HCT116 (cell line): ENCODE measurements at regions not wholly inside any gene's neighbourhood (a gene's known extent, or its start where the extent isn't known, plus 50 kb on each side); places are given as distances from the start of the nearest gene placed in this dataset.

Source experiments
- ATAC-seq: fragments of 200-7000 bp; cut with Tn5 transposase; 2 replicates; pipeline ENCODE4 v1.9.1; 2020; ENCODE audit warnings: mild to moderate bottlenecking, moderate library complexity
- BruUV-seq: library from RNA; stranded (reverse); fragments of 400-500 nt; replicated peaks from 2 replicates; lab custom pipeline; 2021; lab: Mats Ljungman, UMichigan
- CTCF ChIA-PET: fragments of 300-600 bp; sonication (Branson Sonifier 250); formaldehyde crosslinking; loops from one replicate; lab custom pipeline; 2021; ENCODE audit warnings: antibody characterized with exemption; lab: Charles Lee
- POLR2A ChIA-PET: fragments of 300-600, 350-600 bp; sonication (Branson Sonifier 250); formaldehyde crosslinking; loops from one replicate; lab custom pipeline; 2021; ENCODE audit warnings: antibody characterized with exemption; lab: Charles Lee
- RAD21 ChIA-PET, 2 experiments: fragments of 300-600 bp; sonication (Branson Sonifier 250); formaldehyde crosslinking; loops; one replicate each; lab custom pipeline; 2023; ENCODE audit warnings: low total read pairs in 2 of 2; ENCODE audit not compliant: uncharacterized antibody in 2 of 2, unreplicated experiment in 2 of 2, low non-redundant PET in 1 of 2; lab: Charles Lee
- DNase-seq: peaks from one replicate; pipeline ENCODE4 v3.0.0-alpha.2; 2010; ENCODE audit warnings: low read depth, low spot score
- H2AFZ ChIP-seq: fragments of 200-600 bp; shearing (Covaris generic), sonication (generic); 2 replicates; pipeline ENCODE4 v1.6.1; 2017; ENCODE audit warnings: low read depth, mixed run types, mixed read lengths, antibody characterized with exemption, low read length; ENCODE audit not compliant: poor library complexity, severe bottlenecking
- H3K27ac ChIP-seq: 2 replicates; pipeline ENCODE4 v1.5.1; 2012; ENCODE audit warnings: low read depth, low read length
- H3K27me3 ChIP-seq: fragments of 200-600 bp; sonication (generic); 2 replicates; pipeline ENCODE4 v1.6.1; 2016; ENCODE audit warnings: mixed run types, low read length, mixed read lengths; ENCODE audit not compliant: insufficient read depth
- H3K36me3 ChIP-seq, 2 experiments: fragments of 200-500 bp in 1 of 2; fragments of 200-600 bp in 1 of 2; sonication (Bioruptor generic) in 1 of 2; sonication (generic) in 1 of 2; 2 replicates each; pipeline versions ENCODE4 v1.5.1 to v1.6.1; 2014 to 2016; ENCODE audit warnings: low read length in 2 of 2, inconsistent platforms in 1 of 2, mixed read lengths in 1 of 2, mixed run types in 1 of 2; ENCODE audit not compliant: insufficient read depth in 2 of 2, control insufficient read depth in 1 of 2
- H3K4me1 ChIP-seq, 2 experiments: fragments of 200-600 bp in 1 of 2; sonication (generic) in 1 of 2; 2 replicates each; pipeline versions ENCODE4 v1.5.1 to v1.6.1; 2012 to 2017; ENCODE audit warnings: low read length in 2 of 2, inconsistent platforms in 1 of 2, mild to moderate bottlenecking in 1 of 2, mixed read lengths in 1 of 2, mixed run types in 1 of 2, moderate library complexity in 1 of 2; ENCODE audit not compliant: insufficient read depth in 2 of 2, control insufficient read depth in 1 of 2
- H3K4me2 ChIP-seq: fragments of 200-600 bp; sonication (generic); 2 replicates; pipeline ENCODE4 v1.6.1; 2017; ENCODE audit warnings: mixed run types, low read length, mixed read lengths
- H3K4me3 ChIP-seq, 2 experiments: fragments of 200-600 bp in 1 of 2; sonication (generic) in 1 of 2; replicated peaks in 1 of 2; 2 replicates each; pipeline ENCODE4 v1.5.1; 2011 to 2016; ENCODE audit warnings: low read length in 2 of 2, control low read depth in 1 of 2, low read depth in 1 of 2, mild to moderate bottlenecking in 1 of 2, mixed read lengths in 1 of 2, mixed run types in 1 of 2
- H3K79me2 ChIP-seq: fragments of 200-600 bp; sonication (generic); 2 replicates; pipeline ENCODE4 v1.6.1; 2017; ENCODE audit warnings: mild to moderate bottlenecking, mixed run types, low read length, moderate library complexity, mixed read lengths; ENCODE audit not compliant: insufficient read depth
- H3K9ac ChIP-seq: fragments of 200-600 bp; sonication (generic); 2 replicates; pipeline ENCODE4 v1.6.1; 2016; ENCODE audit warnings: low read length, mixed read lengths
- H3K9me2 ChIP-seq: fragments of 200-600 bp; sonication (generic), shearing (Covaris generic); 2 replicates; pipeline ENCODE4 v1.6.1; 2017; ENCODE audit warnings: mixed run types, mild to moderate bottlenecking, moderate library complexity; ENCODE audit not compliant: insufficient read depth
- H3K9me3 ChIP-seq, 2 experiments: fragments of 200-500 bp in 1 of 2; fragments of 200-600 bp in 1 of 2; sonication (Bioruptor generic) in 1 of 2; sonication (generic) in 1 of 2; 2 replicates each; pipeline ENCODE4 v1.6.1; 2014 to 2017; ENCODE audit warnings: low read length in 2 of 2, mixed read lengths in 2 of 2, inconsistent platforms in 1 of 2, low read depth in 1 of 2, mild to moderate bottlenecking in 1 of 2, mixed run types in 1 of 2, moderate library complexity in 1 of 2; ENCODE audit not compliant: control insufficient read depth in 1 of 2, insufficient read depth in 1 of 2
- H4K20me1 ChIP-seq: fragments of 200-600 bp; sonication (generic), shearing (Covaris generic); 2 replicates; pipeline ENCODE4 v1.6.1; 2017; ENCODE audit warnings: mixed run types, mild to moderate bottlenecking, moderate library complexity; ENCODE audit not compliant: insufficient read depth
- ATF3 ChIP-seq: IDR thresholded peaks from 2 replicates; pipeline ENCODE4 v1.6.1; 2012
- CEBPB ChIP-seq: IDR thresholded peaks from 2 replicates; pipeline ENCODE4 v1.6.1; 2012; ENCODE audit warnings: low read depth
- EGR1 ChIP-seq: IDR thresholded peaks from 2 replicates; pipeline ENCODE4 v1.6.1; 2012; ENCODE audit warnings: low read depth
- EZH2 ChIP-seq: fragments of 200-600 bp; sonication (generic); IDR thresholded peaks from 2 replicates; pipeline ENCODE4 v1.6.1; 2017; ENCODE audit warnings: antibody characterized with exemption, mixed run types
- EZH2phosphoT487 ChIP-seq: fragments of 200-600 bp; IDR thresholded peaks from 2 replicates; pipeline ENCODE4 v1.6.1; 2018; ENCODE audit warnings: antibody characterized with exemption, borderline replicate concordance
- JUND ChIP-seq: IDR thresholded peaks from 2 replicates; pipeline ENCODE4 v1.6.1; 2012
- MAX ChIP-seq: IDR thresholded peaks from 2 replicates; pipeline ENCODE4 v1.6.1; 2012
- POLR2A ChIP-seq: IDR thresholded peaks from 2 replicates; pipeline ENCODE4 v1.7.0; 2011; ENCODE audit warnings: borderline replicate concordance; ENCODE audit not compliant: insufficient read depth, insufficient read length; ENCODE audit errors: extremely low read depth
- POLR2AphosphoS5 ChIP-seq: IDR thresholded peaks from 2 replicates; pipeline ENCODE4 v1.6.1; 2011; ENCODE audit warnings: mild to moderate bottlenecking, low read depth, low read length, moderate library complexity
- RAD21 ChIP-seq: IDR thresholded peaks from 2 replicates; pipeline ENCODE4 v1.6.1; 2012; ENCODE audit warnings: low read depth, mild to moderate bottlenecking
- REST ChIP-seq: IDR thresholded peaks from 2 replicates; pipeline ENCODE4 v1.6.1; 2012; ENCODE audit warnings: low read depth
- SIN3A ChIP-seq: IDR thresholded peaks from 2 replicates; pipeline ENCODE4 v1.6.1; 2012; ENCODE audit warnings: low read depth
- SRF ChIP-seq: IDR thresholded peaks from 2 replicates; pipeline ENCODE4 v1.6.1; 2012; ENCODE audit warnings: low read depth
- TCF7L2 ChIP-seq: IDR thresholded peaks from 2 replicates; pipeline ENCODE4 v1.7.0; 2011; ENCODE audit warnings: borderline replicate concordance, inconsistent platforms; ENCODE audit not compliant: insufficient read depth, insufficient read length; ENCODE audit errors: extremely low read depth
- YY1 ChIP-seq: IDR thresholded peaks from 2 replicates; pipeline ENCODE4 v1.6.1; 2011; ENCODE audit warnings: low read length, low read depth, moderate library complexity, mild to moderate bottlenecking; ENCODE audit not compliant: insufficient replicate concordance; ENCODE audit errors: extremely low read depth
- ZFX ChIP-seq: fragments of 450-650 bp; IDR thresholded peaks from 2 replicates; pipeline ENCODE4 v1.6.1; 2017
- ZNF274 ChIP-seq: fragments of 200-500 bp; sonication (Bioruptor generic); IDR thresholded peaks from 2 replicates; pipeline ENCODE4 v1.6.1; 2014; ENCODE audit warnings: mild to moderate bottlenecking, low read depth, low read length, inconsistent platforms
- intact Hi-C: fragments of 100-400 bp; cut with micrococcal nuclease; formaldehyde crosslinking; loops from 2 replicates; pipeline ENCODE4 v1.10.0; 2022

- no peak overlapping the region for H3K4me3 ChIP-seq
- H3K9me2 ChIP-seq: no peaks in the 10 kb centered on the region
- TF ChIP-seq TCF7L2 (no peak), ZNF274 (no peak), CEBPB (no peak), SRF (no peak), JUND (no peak), POLR2A (no peak), POLR2AphosphoS5 (no peak), MAX (no peak), EGR1 (no peak), EZH2 (no peak), SIN3A (no peak), EZH2phosphoT487 (no peak), RAD21 (no peak), ZFX (no peak), REST (no peak), ATF3 (no peak), YY1 (no peak)
- no peak overlapping the region for H3K4me2 ChIP-seq
- H3K27ac ChIP-seq: no peak overlapping the region
- DNase-seq (no peak), ATAC-seq (no peak)
- no peaks in the 10 kb centered on the region for H3K79me2 ChIP-seq
- no peak overlapping the region for H3K9ac ChIP-seq
- 0 out of 4 replicates have a peak, but pooled peaks cover 6 to 7% of the 10 kb centered on the region in 2 experiments for H3K9me3 ChIP-seq
- POLR2A ChIA-PET: no interaction called here
- H4K20me1 ChIP-seq: no peaks in the 10 kb centered on the region
- H3K4me1 ChIP-seq: no peaks in the 10 kb centered on the region
- CTCF ChIA-PET: no interaction called here
- RAD21 ChIA-PET: no interaction called here
- no TSS peak for BruUV-seq
- H3K36me3 ChIP-seq: no peaks in the 10 kb centered on the region
- H2AFZ ChIP-seq: no peak overlapping the region
- intact Hi-C loops: no loop called here
- no peaks in the 10 kb centered on the region for H3K27me3 ChIP-seq
These were observed 601.4 kb downstream of the ZEB2 start for GRCh38 chr2:143918465-143918989.
